Mammary epithelial cell (primary cell): ENCODE measurements at regions not wholly inside any gene's neighbourhood (a gene's known extent, or its start where the extent isn't known, plus 50 kb on each side); places are given as distances from the start of the nearest gene placed in this dataset.

Experiments
- EZH2 ChIP-seq: IDR thresholded peaks from 2 replicates; pipeline ENCODE4 v1.6.1; 2012; ENCODE audit warnings: low read length, inconsistent platforms, borderline replicate concordance
- TF ChIP-seq, protein P1 (sequence below), 2 donors: IDR thresholded peaks in 1 of 2; conservative IDR thresholded peaks in 1 of 2; 2 replicates each; pipeline ENCODE4 v1.5.1; 2011 to 2012; ENCODE audit warnings: inconsistent platforms in 2 of 2, low read length in 2 of 2, mild to moderate bottlenecking in 2 of 2, control low read depth in 1 of 2, low read depth in 1 of 2; ENCODE audit not compliant: insufficient read depth in 1 of 2; ENCODE audit errors: extremely low read depth in 1 of 2

DNA sequence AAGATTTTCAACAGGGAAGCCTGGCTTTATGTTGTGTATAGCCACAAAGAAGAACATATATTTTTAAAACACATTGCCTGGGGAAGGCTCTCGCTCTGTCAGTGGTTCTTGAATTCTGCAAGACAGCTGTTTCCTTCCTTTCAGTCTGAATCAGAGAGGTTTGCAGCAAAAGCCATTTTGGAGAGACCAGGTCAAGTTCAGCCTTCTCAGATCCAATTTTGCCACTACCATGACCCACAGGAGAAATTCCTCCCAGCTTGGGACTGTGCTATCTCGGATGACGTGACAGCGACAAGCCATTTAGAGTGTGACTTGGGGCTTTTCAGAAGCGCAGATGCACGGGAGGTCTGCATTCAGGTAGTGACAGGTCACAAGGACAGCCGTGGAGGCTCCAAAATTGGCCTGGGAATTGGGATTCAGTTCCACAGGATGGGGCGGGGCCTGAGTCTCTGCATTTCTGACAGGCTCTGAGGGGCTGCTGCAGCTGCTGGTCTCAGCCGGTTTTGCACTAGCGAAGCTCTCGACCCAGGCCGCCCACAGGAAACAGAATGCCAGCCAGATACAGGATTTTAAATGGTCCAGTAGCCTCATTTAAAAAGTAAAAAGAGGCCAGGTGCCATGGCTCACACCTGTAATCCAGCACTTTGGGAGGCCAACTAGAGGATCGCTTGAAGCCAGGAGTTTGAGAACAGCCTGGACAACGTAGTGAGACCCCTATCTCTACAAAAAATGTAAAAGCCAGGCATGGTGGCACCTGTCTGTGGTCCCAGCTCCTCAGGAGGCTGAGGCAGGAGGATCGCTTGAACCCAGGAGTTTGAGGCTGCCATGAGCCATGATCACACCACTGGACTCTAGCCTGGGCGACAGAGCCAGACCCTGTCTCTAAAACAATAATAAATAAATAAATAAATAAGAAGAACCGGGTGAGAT, 196.6 kb upstream of the CIBAR2 start:
- TF ChIP-seq, protein P1, sequence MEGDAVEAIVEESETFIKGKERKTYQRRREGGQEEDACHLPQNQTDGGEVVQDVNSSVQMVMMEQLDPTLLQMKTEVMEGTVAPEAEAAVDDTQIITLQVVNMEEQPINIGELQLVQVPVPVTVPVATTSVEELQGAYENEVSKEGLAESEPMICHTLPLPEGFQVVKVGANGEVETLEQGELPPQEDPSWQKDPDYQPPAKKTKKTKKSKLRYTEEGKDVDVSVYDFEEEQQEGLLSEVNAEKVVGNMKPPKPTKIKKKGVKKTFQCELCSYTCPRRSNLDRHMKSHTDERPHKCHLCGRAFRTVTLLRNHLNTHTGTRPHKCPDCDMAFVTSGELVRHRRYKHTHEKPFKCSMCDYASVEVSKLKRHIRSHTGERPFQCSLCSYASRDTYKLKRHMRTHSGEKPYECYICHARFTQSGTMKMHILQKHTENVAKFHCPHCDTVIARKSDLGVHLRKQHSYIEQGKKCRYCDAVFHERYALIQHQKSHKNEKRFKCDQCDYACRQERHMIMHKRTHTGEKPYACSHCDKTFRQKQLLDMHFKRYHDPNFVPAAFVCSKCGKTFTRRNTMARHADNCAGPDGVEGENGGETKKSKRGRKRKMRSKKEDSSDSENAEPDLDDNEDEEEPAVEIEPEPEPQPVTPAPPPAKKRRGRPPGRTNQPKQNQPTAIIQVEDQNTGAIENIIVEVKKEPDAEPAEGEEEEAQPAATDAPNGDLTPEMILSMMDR (conservative IDR thresholded peaks at IDR 0.05 in 1 of 2, IDR thresholded peaks at IDR 0.05 in 1 of 2; ENCODE audit: extremely low read depth in 1 of 2, insufficient read depth in 1 of 2, low read depth in 1 of 2, low read length in 2 of 2) = no peak
- TF ChIP-seq EZH2 = no peak
